ENCODE measurements at regions not wholly inside any gene's neighbourhood (a gene's known extent, or its start where the extent isn't known, plus 50 kb on each side); places are given as distances from the start of the nearest gene placed in this dataset.
A peak's percentile ranks its signal among the peaks of the same experiment; 100 is the strongest.

DNA sequence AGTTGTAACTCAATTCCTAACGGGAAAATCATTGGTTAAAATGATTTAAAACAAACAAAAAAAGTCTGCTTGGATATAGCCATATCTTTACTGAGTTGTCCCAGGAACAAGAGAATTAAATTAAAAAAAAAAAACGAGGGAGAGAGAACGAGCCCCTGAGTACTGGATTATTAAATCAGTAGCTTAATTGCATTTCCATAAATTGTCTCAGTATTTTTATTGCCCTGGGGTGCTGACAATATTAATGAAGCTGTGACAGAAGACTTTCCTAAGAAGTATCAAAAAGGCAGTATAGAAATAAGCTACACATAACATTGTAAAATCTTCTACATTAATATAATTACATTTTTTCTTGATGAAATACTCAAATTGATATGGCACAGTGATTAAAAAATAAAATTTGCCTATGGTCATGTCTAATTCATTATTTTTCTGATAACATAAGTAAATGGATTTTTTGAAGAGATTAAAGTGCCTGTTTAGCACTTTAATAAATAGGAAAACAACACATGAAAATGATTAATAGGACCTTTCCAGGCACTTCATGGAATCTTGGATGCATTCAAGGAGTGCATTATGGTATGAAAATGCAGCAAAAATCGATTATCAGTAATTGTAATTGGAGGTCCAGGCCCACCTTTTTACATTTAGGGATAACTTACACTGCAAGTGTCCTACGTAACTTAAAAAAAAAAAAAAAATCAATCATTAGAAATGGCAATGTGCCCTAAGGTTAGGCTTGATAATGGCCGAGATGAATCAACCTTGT lies 2233.4 kb downstream of the ARAP2 start:
- DNase-seq = no peak

GRCh38 chr4:34035225-34035624 lies 2209.1 kb downstream of the ARAP2 start:
- DNase-seq = no peak

GRCh38 chr4:34037280-34037679 lies 2207.0 kb downstream of the ARAP2 start:
- DNase-seq = no peak

- DNase-seq = no peak
Measured at GRCh38 chr4:34039766-34040165, 2204.5 kb downstream of the ARAP2 start.

DNA sequence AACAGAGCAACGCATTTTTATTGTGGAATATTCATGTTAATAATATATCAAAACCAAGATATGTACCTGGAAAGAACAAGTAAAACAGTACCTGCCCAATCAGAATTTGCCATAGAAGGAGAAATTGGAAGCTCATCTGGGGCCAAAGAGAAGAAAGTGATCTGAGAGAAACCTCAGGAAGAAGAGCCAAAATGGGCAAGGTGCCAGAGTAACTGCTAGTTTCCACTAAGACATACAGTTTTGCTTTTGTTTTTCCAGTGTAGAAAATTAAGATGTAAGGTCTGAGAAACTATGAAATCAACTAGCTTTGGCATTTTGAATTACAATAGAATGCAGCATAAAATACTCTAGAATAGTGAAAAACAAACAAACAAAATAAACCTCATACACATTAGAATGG lies 2201.2 kb downstream of the ARAP2 start:
- DNase-seq = peak; percentile 7

- peak; percentile 56 for DNase-seq
Measured at GRCh38 chr4:34046580-34046979, 2197.7 kb downstream of the ARAP2 start.

GRCh38 chr4:34047363-34047762 lies 2197.0 kb downstream of the ARAP2 start:
- DNase-seq = no peak

GRCh38 chr4:34066126-34066525 lies 2178.2 kb downstream of the ARAP2 start:
- DNase-seq = no peak

DNA sequence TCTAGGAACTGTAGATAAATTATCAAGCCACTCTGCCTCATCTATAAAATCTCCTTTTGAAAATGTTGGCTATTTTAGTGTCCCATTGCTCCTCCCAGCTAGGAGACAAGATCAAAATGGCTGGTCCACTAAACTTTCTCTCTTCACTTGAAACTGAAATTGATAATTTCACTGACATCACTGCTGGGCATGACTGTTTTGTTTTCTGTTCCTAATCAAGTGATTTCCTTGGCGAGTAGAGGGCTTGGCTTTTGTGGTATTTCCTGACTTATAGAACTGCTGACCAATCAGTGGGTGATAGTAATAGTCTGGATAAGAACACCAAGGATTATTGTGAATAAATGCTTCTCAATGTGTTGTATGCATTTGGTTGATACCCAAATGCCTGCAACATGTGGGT lies 2152.9 kb downstream of the ARAP2 start:
- DNase-seq = peak; percentile 10

DNA sequence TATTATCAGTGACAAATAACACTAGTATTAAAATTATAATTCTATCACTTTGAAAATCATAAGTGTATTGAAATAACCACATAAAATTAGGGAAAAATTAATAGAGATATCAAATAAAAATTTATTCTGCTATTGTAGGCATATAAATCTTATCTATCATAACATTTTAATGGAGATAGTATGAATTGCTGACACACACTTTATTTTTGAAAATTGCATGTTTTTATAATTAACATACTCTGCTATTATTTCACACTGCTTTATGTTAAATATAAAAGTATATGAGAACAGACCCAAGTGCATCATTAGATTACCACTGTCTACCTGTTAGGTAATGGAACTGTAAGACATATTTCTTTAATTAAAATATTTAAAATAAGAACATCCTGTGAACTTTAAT lies 2150.2 kb downstream of the ARAP2 start:
- DNase-seq = no peak

GRCh38 chr4:34105311-34105710 lies 2139.0 kb downstream of the ARAP2 start:
- DNase-seq = peak; percentile 81

GRCh38 chr4:34108391-34108790 lies 2135.9 kb downstream of the ARAP2 start:
- DNase-seq = peak; percentile 94

DNA sequence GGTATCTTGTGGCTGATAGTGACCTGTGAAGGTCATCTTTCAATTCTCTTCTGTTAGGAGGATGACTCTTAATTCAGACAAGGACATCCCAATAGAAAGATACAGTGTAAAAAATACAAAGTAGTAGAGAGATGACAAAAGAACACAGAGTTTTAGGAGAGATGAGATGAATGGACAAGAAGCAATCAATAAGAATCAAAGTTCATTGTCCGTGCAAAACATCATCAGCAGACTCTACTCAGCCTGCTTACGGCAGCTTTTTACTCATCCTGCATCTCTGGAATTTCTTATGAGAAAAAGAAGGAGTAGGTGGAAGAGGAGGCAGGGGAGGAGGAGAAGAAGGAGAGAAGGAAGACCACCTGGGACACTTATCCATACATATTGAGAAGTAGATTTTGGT lies 2131.7 kb downstream of the ARAP2 start:
- no peak for DNase-seq

GRCh38 chr4:34138385-34138784 lies 2105.9 kb downstream of the ARAP2 start:
- DNase-seq = no peak

DNA sequence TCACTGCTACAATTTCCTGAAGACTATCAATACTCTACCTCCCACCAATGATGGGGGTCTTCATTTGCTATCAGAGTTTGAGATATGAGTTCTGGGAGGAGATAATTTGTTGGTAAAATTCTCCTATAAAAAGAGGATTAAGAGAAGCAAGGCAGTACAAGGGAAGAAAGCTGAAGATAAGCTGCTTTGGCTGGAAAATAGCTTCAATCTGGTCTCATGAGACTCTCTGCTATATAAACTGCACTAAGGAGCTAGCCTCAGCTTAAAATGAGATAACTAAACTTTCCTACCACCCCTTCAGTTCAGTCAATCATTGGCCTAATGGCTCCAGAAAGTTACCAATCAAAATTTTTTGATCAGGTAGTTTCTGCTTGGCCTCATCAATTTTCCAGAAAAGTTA lies 2105.0 kb downstream of the ARAP2 start:
- DNase-seq = no peak

- DNase-seq = no peak
Measured at GRCh38 chr4:34148322-34148908, 2095.9 kb downstream of the ARAP2 start.

DNA sequence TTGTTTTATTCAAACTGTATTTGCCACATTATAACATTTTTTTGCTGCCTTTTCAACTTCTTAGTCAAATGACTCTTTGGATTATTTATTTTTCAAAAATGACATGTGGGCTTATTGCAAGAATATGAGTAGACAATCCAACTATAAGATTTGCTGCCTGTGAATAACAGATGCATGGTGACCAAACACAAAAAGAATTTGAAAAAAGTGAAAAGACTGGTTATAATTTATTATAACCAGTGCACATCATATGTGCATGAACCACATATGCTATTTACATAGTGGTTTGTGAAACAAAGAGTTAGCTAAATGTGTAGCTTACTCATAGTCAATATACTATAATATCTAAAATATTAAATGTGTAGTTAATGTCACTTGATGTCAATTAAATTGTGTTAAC lies 2086.8 kb downstream of the ARAP2 start:
- peak; percentile 82 for DNase-seq

- peak; percentile 72 for DNase-seq
Measured at GRCh38 chr4:34158878-34159277, 2085.4 kb downstream of the ARAP2 start.

DNA sequence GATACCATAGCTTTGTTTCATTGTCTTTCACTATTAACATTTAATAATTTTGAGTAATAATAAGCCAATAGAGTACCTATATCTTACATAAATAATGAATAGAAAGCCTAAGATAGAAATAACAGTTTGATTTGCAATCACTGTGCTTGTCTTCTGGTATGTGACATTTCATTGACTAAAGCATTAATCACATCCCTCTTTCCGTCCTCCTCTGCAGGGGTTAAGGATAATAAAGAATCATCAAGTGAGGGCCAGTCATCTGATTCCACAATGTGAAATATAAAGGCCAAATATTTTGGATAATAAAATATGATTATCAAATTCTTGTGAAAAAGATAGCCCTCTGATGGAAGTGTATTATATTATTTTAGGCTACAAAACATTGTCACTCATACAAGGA lies 2073.4 kb downstream of the ARAP2 start:
- peak; percentile 65 for DNase-seq

DNA sequence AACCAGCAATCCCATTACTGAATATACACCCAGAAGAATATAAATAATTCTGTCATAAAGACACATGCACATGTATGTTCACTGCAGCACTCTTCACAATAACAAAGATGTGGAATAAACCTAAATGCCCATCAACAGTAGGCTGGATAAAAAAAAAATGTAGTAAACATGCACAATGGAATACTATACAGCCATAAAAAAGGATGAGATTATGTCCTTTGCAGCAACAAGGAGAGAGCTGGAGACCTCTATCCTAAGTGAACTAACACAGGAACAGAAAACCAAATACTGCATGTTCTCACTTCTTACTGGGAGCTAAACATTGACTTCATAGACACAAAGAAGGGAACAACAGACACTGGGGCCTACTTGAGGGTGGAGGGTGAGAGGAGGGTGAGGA lies 2067.7 kb downstream of the ARAP2 start:
- no peak for DNase-seq

DNA sequence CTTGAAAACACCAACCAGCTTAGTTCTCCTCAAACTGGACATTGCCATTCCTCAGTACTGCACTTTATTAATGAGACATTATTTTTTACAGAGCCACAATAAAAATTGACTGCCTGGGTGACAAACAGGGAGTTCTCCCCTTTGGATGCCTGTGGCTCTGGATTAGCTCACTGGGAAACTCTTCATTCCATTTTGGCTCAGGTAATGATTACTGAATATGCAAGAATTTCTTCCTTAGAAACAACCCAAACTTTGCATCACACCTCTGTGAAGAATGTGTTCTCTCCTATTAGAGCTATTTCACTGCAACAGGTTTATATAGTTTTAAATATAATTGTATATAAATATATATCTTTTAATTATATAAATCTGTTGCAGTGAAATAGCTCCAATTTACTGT lies 2065.8 kb downstream of the ARAP2 start:
- DNase-seq = peak; percentile 13

- DNase-seq = peak; percentile 97
Measured at GRCh38 chr4:34181311-34181841, 2062.9 kb downstream of the ARAP2 start.

- DNase-seq = peak; percentile 64
Measured at GRCh38 chr4:34181891-34182290, 2062.4 kb downstream of the ARAP2 start.

- DNase-seq = peak; percentile 42
Measured at GRCh38 chr4:34182306-34182705, 2062.0 kb downstream of the ARAP2 start.

DNA sequence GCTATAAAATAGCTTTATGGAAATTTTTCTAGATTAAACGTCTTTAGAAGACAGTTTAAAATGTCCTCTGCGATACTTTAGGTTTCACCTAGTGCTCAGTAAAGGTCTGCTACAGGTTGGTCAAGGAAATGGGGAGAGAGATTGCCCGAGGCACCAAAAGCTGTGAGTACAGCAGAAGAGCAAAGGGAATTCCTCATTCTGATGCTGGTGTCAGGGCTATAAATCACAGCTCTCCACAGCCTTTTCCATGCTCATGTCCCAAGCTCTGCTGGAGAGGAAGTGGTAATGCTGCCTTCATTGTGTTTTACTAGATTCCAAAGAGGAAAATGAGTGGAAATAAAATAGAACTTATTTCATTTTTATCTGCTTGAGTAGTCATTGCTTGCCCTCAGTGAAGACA lies 2060.4 kb downstream of the ARAP2 start:
- DNase-seq = peak; percentile 56
